H1 (cell line): ENCODE measurements at regions not wholly inside any gene's neighbourhood (a gene's known extent, or its start where the extent isn't known, plus 50 kb on each side); places are given as distances from the start of the nearest gene placed in this dataset.

Experiments used
- ATF3 ChIP-seq: IDR thresholded peaks from 2 replicates; pipeline ENCODE4 v1.6.1; 2011; ENCODE audit warnings: low read depth, mild to moderate bottlenecking, low read length; ENCODE audit not compliant: insufficient read depth
- BCL11A ChIP-seq, 2 experiments: IDR thresholded peaks; one replicate each; pipeline ENCODE4 v1.6.1; 2011; ENCODE audit warnings: low read depth in 2 of 2, low read length in 2 of 2, mild to moderate bottlenecking in 2 of 2
- CEBPB ChIP-seq: IDR thresholded peaks from 2 replicates; pipeline ENCODE4 v1.6.1; 2012; ENCODE audit warnings: low read depth, low read length
- CTBP2 ChIP-seq: IDR thresholded peaks from 2 replicates; pipeline ENCODE4 v1.7.0; 2011; ENCODE audit warnings: borderline replicate concordance, mild to moderate bottlenecking, moderate library complexity, mixed read lengths, low read length; ENCODE audit not compliant: insufficient read depth, insufficient read length
- EP300 ChIP-seq, 2 experiments: IDR thresholded peaks; 1 replicate in 1 of 2; 2 replicates in 1 of 2; pipeline ENCODE4 v1.6.1; 2011 to 2012; ENCODE audit warnings: low read depth in 2 of 2, low read length in 2 of 2, mild to moderate bottlenecking in 2 of 2, borderline replicate concordance in 1 of 2, inconsistent platforms in 1 of 2, moderate library complexity in 1 of 2
- MAFK ChIP-seq: IDR thresholded peaks from 2 replicates; pipeline ENCODE4 v1.6.1; 2012; ENCODE audit warnings: low read depth, mild to moderate bottlenecking, improper control_type of control experiment, low read length
- POLR2A ChIP-seq, 2 experiments: IDR thresholded peaks; 1 replicate in 1 of 2; 2 replicates in 1 of 2; pipeline ENCODE4 v1.6.1; 2011; ENCODE audit warnings: low read depth in 2 of 2, low read length in 2 of 2, mild to moderate bottlenecking in 2 of 2; ENCODE audit errors: control extremely low read depth in 1 of 2
- POLR2AphosphoS5 ChIP-seq: IDR thresholded peaks from 2 replicates; pipeline ENCODE4 v1.6.1; 2011; ENCODE audit warnings: low read depth, low read length
- RAD21 ChIP-seq, 2 experiments: IDR thresholded peaks in 1 of 2; conservative IDR thresholded peaks in 1 of 2; 2 replicates each; pipeline ENCODE4 v1.6.1; 2011; ENCODE audit warnings: low read depth in 2 of 2, low read length in 2 of 2, improper control_type of control experiment in 1 of 2, inconsistent platforms in 1 of 2, mild to moderate bottlenecking in 1 of 2, moderate library complexity in 1 of 2
- SIN3A ChIP-seq, 2 experiments: IDR thresholded peaks in 1 of 2; conservative IDR thresholded peaks in 1 of 2; 2 replicates each; pipeline ENCODE4 v1.6.1; 2011 to 2012; ENCODE audit warnings: low read length in 2 of 2, improper control_type of control experiment in 1 of 2, low read depth in 1 of 2, mild to moderate bottlenecking in 1 of 2
- YY1 ChIP-seq: IDR thresholded peaks from 2 replicates; pipeline ENCODE4 v1.6.1; 2011; ENCODE audit warnings: low read depth, mild to moderate bottlenecking, low read length
- ZNF274 ChIP-seq: IDR thresholded peaks from 2 replicates; pipeline ENCODE4 v1.7.0; 2012; ENCODE audit warnings: low read length, borderline replicate concordance; ENCODE audit errors: extremely low read depth
- TF ChIP-seq, protein P1 (sequence below), 3 experiments: IDR thresholded peaks; 1 replicate in 2 of 3; 2 replicates in 1 of 3; pipeline versions ENCODE4 v1.5.1 to v1.6.1; 2011; ENCODE audit warnings: low read length in 3 of 3, mild to moderate bottlenecking in 3 of 3, inconsistent platforms in 2 of 3, low read depth in 1 of 3, moderate library complexity in 1 of 3; ENCODE audit not compliant: insufficient read depth in 1 of 3; ENCODE audit errors: control extremely low read depth in 1 of 3

- TF ChIP-seq YY1 = no peak
- no peak for TF ChIP-seq MAFK
- TF ChIP-seq RAD21 (IDR thresholded peaks at IDR 0.05 in 1 of 2, conservative IDR thresholded peaks at IDR 0.05 in 1 of 2; ENCODE audit: low read depth in 2 of 2, low read length in 2 of 2) = no peak
- TF ChIP-seq, protein P1, sequence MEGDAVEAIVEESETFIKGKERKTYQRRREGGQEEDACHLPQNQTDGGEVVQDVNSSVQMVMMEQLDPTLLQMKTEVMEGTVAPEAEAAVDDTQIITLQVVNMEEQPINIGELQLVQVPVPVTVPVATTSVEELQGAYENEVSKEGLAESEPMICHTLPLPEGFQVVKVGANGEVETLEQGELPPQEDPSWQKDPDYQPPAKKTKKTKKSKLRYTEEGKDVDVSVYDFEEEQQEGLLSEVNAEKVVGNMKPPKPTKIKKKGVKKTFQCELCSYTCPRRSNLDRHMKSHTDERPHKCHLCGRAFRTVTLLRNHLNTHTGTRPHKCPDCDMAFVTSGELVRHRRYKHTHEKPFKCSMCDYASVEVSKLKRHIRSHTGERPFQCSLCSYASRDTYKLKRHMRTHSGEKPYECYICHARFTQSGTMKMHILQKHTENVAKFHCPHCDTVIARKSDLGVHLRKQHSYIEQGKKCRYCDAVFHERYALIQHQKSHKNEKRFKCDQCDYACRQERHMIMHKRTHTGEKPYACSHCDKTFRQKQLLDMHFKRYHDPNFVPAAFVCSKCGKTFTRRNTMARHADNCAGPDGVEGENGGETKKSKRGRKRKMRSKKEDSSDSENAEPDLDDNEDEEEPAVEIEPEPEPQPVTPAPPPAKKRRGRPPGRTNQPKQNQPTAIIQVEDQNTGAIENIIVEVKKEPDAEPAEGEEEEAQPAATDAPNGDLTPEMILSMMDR (IDR thresholded peaks at IDR 0.05; ENCODE audit: control extremely low read depth in 1 of 3, insufficient read depth in 1 of 3, low read depth in 1 of 3, low read length in 3 of 3) = no peak
- TF ChIP-seq CTBP2 = no peak
- no peak for TF ChIP-seq ZNF274
- no peak for TF ChIP-seq ATF3
- TF ChIP-seq EP300 (IDR thresholded peaks at IDR 0.05; ENCODE audit: borderline replicate concordance in 1 of 2, low read depth in 2 of 2, low read length in 2 of 2) = no peak
- no peak for TF ChIP-seq SIN3A (conservative IDR thresholded peaks at IDR 0.05 in 1 of 2, IDR thresholded peaks at IDR 0.05 in 1 of 2; ENCODE audit: low read depth in 1 of 2, low read length in 2 of 2)
- no peak for TF ChIP-seq BCL11A (IDR thresholded peaks at IDR 0.05; ENCODE audit: low read depth in 2 of 2, low read length in 2 of 2)
- no peak for TF ChIP-seq POLR2AphosphoS5
- no peak for TF ChIP-seq CEBPB
- TF ChIP-seq POLR2A (IDR thresholded peaks at IDR 0.05; ENCODE audit: control extremely low read depth in 1 of 2, low read depth in 2 of 2, low read length in 2 of 2) = no peak
These were observed 324.2 kb upstream of the NUDT12 start for GRCh38 chr5:103886826-103887225.
